Suprapubic skin (tissue), 4 donors: ENCODE measurements at regions not wholly inside any gene's neighbourhood (a gene's known extent, or its start where the extent isn't known, plus 50 kb on each side); places are given as distances from the start of the nearest gene placed in this dataset.
"Not testable (repeated sequence)": the region's sequence is repeated elsewhere in the genome, so short reads cannot be mapped to it uniquely, and the experiment has no call there.

Experiments
- CTCF ChIP-seq, 2 donors: fragments of 200-600 bp in 1 of 2; fragments of 450-650 bp in 1 of 2; sonication (generic) in 1 of 2; IDR thresholded peaks; one replicate each; pipeline ENCODE4 v1.5.1; 2016 to 2019; ENCODE audit warnings: antibody characterized with exemption in 2 of 2, mild to moderate bottlenecking in 1 of 2, moderate library complexity in 1 of 2
- EP300 ChIP-seq: sonication (generic); formaldehyde crosslinking; IDR thresholded peaks from one replicate; pipeline ENCODE4 v1.6.1; 2017; ENCODE audit warnings: antibody characterized with exemption
- POLR2A ChIP-seq, 2 donors: fragments of 450-650 bp; IDR thresholded peaks; one replicate each; pipeline ENCODE4 v1.6.1; 2017; ENCODE audit warnings: antibody characterized with exemption in 2 of 2, mild to moderate bottlenecking in 2 of 2, moderate library complexity in 2 of 2
- POLR2AphosphoS5 ChIP-seq, 3 donors: sonication (generic); formaldehyde crosslinking; IDR thresholded peaks; one replicate each; pipeline ENCODE4 v1.6.1; 2017; ENCODE audit warnings: antibody characterized with exemption in 3 of 3

GRCh38 chr16:18118684-18119083, 217.9 kb downstream of the NPIPA8 start:
- TF ChIP-seq CTCF (IDR thresholded peaks at IDR 0.05); POLR2A (IDR thresholded peaks at IDR 0.05); POLR2AphosphoS5 (IDR thresholded peaks at IDR 0.05); EP300: not testable (repeated sequence)
